ENCODE measurements at regions not wholly inside any gene's neighbourhood (a gene's known extent, or its start where the extent isn't known, plus 50 kb on each side); places are given as distances from the start of the nearest gene placed in this dataset.

DNA sequence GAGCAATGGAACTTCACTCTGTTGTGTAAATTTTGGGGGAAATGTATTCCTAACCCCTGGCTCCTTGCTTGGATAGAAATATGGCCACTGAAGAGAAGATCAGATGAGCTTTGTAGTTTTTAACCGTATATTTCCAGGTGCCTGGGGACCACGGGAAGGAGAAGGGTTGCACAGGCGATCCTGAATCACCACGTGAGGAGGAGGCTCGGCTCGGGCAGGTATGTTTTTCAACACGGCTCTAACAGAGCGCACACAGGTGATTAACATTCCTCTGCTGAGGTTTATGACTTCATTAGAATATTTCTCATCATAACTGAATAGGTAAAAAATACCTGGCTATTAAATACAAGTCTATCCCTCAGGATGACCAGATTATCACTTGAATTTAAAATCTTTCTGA lies 495.0 kb upstream of the ZFHX3 start:
- TF ChIP-seq CTCF (IDR thresholded peaks at IDR 0.05) (no peak), EP300 (IDR thresholded peaks at IDR 0.05) (no peak), POLR2A (IDR thresholded peaks at IDR 0.05) (no peak)

All from suprapubic skin (tissue), 3 donors.